ENCODE measurements at regions not wholly inside any gene's neighbourhood (a gene's known extent, or its start where the extent isn't known, plus 50 kb on each side); places are given as distances from the start of the nearest gene placed in this dataset.

- Histone ChIP-seq H3K27ac (no peak overlapping the region), H3K36me3 (no peaks in the 10 kb centered on the region), H3K27me3 (no peaks in the 10 kb centered on the region), H3K4me3 (ENCODE audit: low read depth in 1 of 2, low read length in 1 of 2) (no peak overlapping the region), H3K9me3 (no peaks in the 10 kb centered on the region), H3K4me1 (ENCODE audit: control insufficient read depth in 1 of 2, insufficient read depth in 1 of 2, low read depth in 1 of 2, low read length in 1 of 2) (no peaks in the 10 kb centered on the region)
- TF ChIP-seq CTCF (IDR thresholded peaks at IDR 0.05), result no peak
These were observed 2053.5 kb upstream of the TENM3 start for GRCh38 chr4:180189666-180190065.

GRCh38 chr4:180190382-180190781 lies 2052.8 kb upstream of the TENM3 start:
- no peak for TF ChIP-seq CTCF (IDR thresholded peaks at IDR 0.05)

GRCh38 chr4:180197471-180197870 lies 2045.7 kb upstream of the TENM3 start:
- Histone ChIP-seq H3K27ac (no peak overlapping the region), H3K4me1 (ENCODE audit: control insufficient read depth in 1 of 2, insufficient read depth in 1 of 2, low read depth in 1 of 2, low read length in 1 of 2) (no peaks in the 10 kb centered on the region), H3K36me3 (no peaks in the 10 kb centered on the region), H3K4me3 (ENCODE audit: low read depth in 1 of 2, low read length in 1 of 2) (no peak overlapping the region), H3K9me3 (no peaks in the 10 kb centered on the region), H3K27me3 (no peaks in the 10 kb centered on the region)
- TF ChIP-seq CTCF (IDR thresholded peaks at IDR 0.05), result no peak

More at GRCh38 chr4:180190382-180190781, 2052.8 kb upstream of the TENM3 start:
- no peak overlapping the region for H3K4me3 ChIP-seq (ENCODE audit: low read depth in 1 of 2, low read length in 1 of 2)
- H3K4me1 ChIP-seq (ENCODE audit: control insufficient read depth in 1 of 2, insufficient read depth in 1 of 2, low read depth in 1 of 2, low read length in 1 of 2), result no peaks in the 10 kb centered on the region
- no peaks in the 10 kb centered on the region for H3K36me3 ChIP-seq
- no peaks in the 10 kb centered on the region for H3K9me3 ChIP-seq
- no peaks in the 10 kb centered on the region for H3K27me3 ChIP-seq
- H3K27ac ChIP-seq, result no peak overlapping the region

GRCh38 chr4:180203349-180203748 lies 2039.9 kb upstream of the TENM3 start:
- no peaks in the 10 kb centered on the region for H3K36me3 ChIP-seq
- no peaks in the 10 kb centered on the region for H3K4me1 ChIP-seq (ENCODE audit: control insufficient read depth in 1 of 2, insufficient read depth in 1 of 2, low read depth in 1 of 2, low read length in 1 of 2)
- no peaks in the 10 kb centered on the region for H3K9me3 ChIP-seq
- H3K4me3 ChIP-seq (ENCODE audit: low read depth in 1 of 2, low read length in 1 of 2), result no peak overlapping the region
- no peaks in the 10 kb centered on the region for H3K27me3 ChIP-seq
- H3K27ac ChIP-seq, result no peak overlapping the region
- no peak for TF ChIP-seq CTCF (IDR thresholded peaks at IDR 0.05)

- H3K36me3 ChIP-seq, result no peaks in the 10 kb centered on the region
- H3K4me1 ChIP-seq (ENCODE audit: control insufficient read depth in 1 of 2, insufficient read depth in 1 of 2, low read depth in 1 of 2, low read length in 1 of 2), result no peaks in the 10 kb centered on the region
- H3K27ac ChIP-seq, result no peak overlapping the region
These were observed 2037.9 kb upstream of the TENM3 start for GRCh38 chr4:180205276-180205675.

More at GRCh38 chr4:180205276-180205675, 2037.9 kb upstream of the TENM3 start:
- TF ChIP-seq CTCF (IDR thresholded peaks at IDR 0.05), result no peak
- Histone ChIP-seq H3K9me3 (no peaks in the 10 kb centered on the region), H3K4me3 (ENCODE audit: low read depth in 1 of 2, low read length in 1 of 2) (no peak overlapping the region), H3K27me3 (no peaks in the 10 kb centered on the region)
